ENCODE measurements at regions not wholly inside any gene's neighbourhood (a gene's known extent, or its start where the extent isn't known, plus 50 kb on each side); places are given as distances from the start of the nearest gene placed in this dataset.

GRCh38 chr3:193905541-193906396 lies 230.2 kb upstream of the HES1 start:
- no peaks in the 10 kb centered on the region for H3K9me3 ChIP-seq
- no peaks in the 10 kb centered on the region for H3K36me3 ChIP-seq
- H3K27ac ChIP-seq = no peak overlapping the region
- no peak for DNase-seq (ENCODE audit: low spot score)
- TF ChIP-seq POLR2A (IDR thresholded peaks at IDR 0.05) (no peak), CTCF (IDR thresholded peaks at IDR 0.05) (no peak), POLR2AphosphoS5 (IDR thresholded peaks at IDR 0.05) (no peak)
- no peak overlapping the region for H3K4me3 ChIP-seq
- 55% methylated on average over 14 of the region's 14 CpGs for WGBS
- H3K27me3 ChIP-seq (replicated peaks; ENCODE audit: insufficient read depth) = no peaks in the 10 kb centered on the region
- intact Hi-C loops (cut with DNase I) = no loop called here
- H3K4me1 ChIP-seq (replicated peaks) = no peaks in the 10 kb centered on the region

- no peak for DNase-seq (ENCODE audit: low spot score)
- no peaks in the 10 kb centered on the region for H3K27me3 ChIP-seq (replicated peaks; ENCODE audit: insufficient read depth)
- 82% methylated on average over 2 of the region's 2 CpGs for WGBS
- TF ChIP-seq POLR2AphosphoS5 (IDR thresholded peaks at IDR 0.05) = no peak
- no peak for TF ChIP-seq POLR2A (IDR thresholded peaks at IDR 0.05)
- TF ChIP-seq CTCF (IDR thresholded peaks at IDR 0.05) = no peak
- no peaks in the 10 kb centered on the region for H3K9me3 ChIP-seq
- H3K4me1 ChIP-seq (replicated peaks) = no peaks in the 10 kb centered on the region
- no peak overlapping the region for H3K4me3 ChIP-seq
- H3K36me3 ChIP-seq = no peaks in the 10 kb centered on the region
- H3K27ac ChIP-seq = no peak overlapping the region
- intact Hi-C loops (cut with DNase I) = no loop called here
Observed at GRCh38 chr3:193906849-193907410, 229.0 kb upstream of the HES1 start.

- Histone ChIP-seq H3K9me3 (no peaks in the 10 kb centered on the region), H3K4me1 (replicated peaks) (no peaks in the 10 kb centered on the region), H3K4me3 (no peak overlapping the region), H3K27ac (no peak overlapping the region), H3K27me3 (replicated peaks; ENCODE audit: insufficient read depth) (no peaks in the 10 kb centered on the region), H3K36me3 (no peaks in the 10 kb centered on the region)
- DNase-seq (ENCODE audit: low spot score) = no peak
- WGBS = 100% methylated on average over 1 of the region's 1 CpG
- TF ChIP-seq CTCF (IDR thresholded peaks at IDR 0.05) = no peak
- TF ChIP-seq POLR2AphosphoS5 (IDR thresholded peaks at IDR 0.05) = no peak
- TF ChIP-seq POLR2A (IDR thresholded peaks at IDR 0.05) = no peak
- intact Hi-C loops (cut with DNase I) = no loop called here
Observed at GRCh38 chr3:193908181-193908744, 227.7 kb upstream of the HES1 start.

- Histone ChIP-seq H3K4me3 (no peak overlapping the region), H3K27me3 (replicated peaks; ENCODE audit: insufficient read depth) (no peaks in the 10 kb centered on the region), H3K9me3 (no peaks in the 10 kb centered on the region), H3K27ac (no peak overlapping the region), H3K4me1 (replicated peaks) (no peaks in the 10 kb centered on the region), H3K36me3 (no peaks in the 10 kb centered on the region)
- no peak for DNase-seq (ENCODE audit: low spot score)
- TF ChIP-seq CTCF (IDR thresholded peaks at IDR 0.05) (no peak), POLR2AphosphoS5 (IDR thresholded peaks at IDR 0.05) (no peak), POLR2A (IDR thresholded peaks at IDR 0.05) (no peak)
- intact Hi-C loops (cut with DNase I) = no loop called here
- WGBS = 81% methylated on average over 2 of the region's 2 CpGs
Observed at GRCh38 chr3:193909387-193909786, 226.6 kb upstream of the HES1 start.

All from prostate gland (tissue), 2 donors.